ENCODE measurements at regions not wholly inside any gene's neighbourhood (a gene's known extent, or its start where the extent isn't known, plus 50 kb on each side); places are given as distances from the start of the nearest gene placed in this dataset.
"Not testable (repeated sequence)": the region's sequence is repeated elsewhere in the genome, so short reads cannot be mapped to it uniquely, and the experiment has no call there.

GRCh38 chrX:155757046-155757759 lies 123.9 kb upstream of the VAMP7 start:
- Histone ChIP-seq H3K9ac (ENCODE audit: low read depth, low read length) (no peak overlapping the region), H3K36me3 (ENCODE audit: insufficient read depth, low read length) (no peaks in the 10 kb centered on the region), H3K9me3 (replicated peaks; ENCODE audit: low read length) (no peaks in the 10 kb centered on the region), H3K4me2 (ENCODE audit: low read length) (no peak overlapping the region), H3K4me1 (ENCODE audit: control insufficient read depth, insufficient read depth, low read length) (no peaks in the 10 kb centered on the region), H3K27me3 (ENCODE audit: control insufficient read depth, insufficient read depth, low read length) (no peaks in the 10 kb centered on the region), H3K4me3 (ENCODE audit: low read length) (no peak overlapping the region)

- Histone ChIP-seq H3K9ac (ENCODE audit: low read depth, low read length) (no peak overlapping the region), H3K4me2 (ENCODE audit: low read length) (no peak overlapping the region), H3K36me3 (ENCODE audit: insufficient read depth, low read length) (no peaks in the 10 kb centered on the region), H3K27me3 (ENCODE audit: control insufficient read depth, insufficient read depth, low read length) (no peaks in the 10 kb centered on the region), H3K4me3 (ENCODE audit: low read length) (no peak overlapping the region), H3K4me1 (ENCODE audit: control insufficient read depth, insufficient read depth, low read length) (no peaks in the 10 kb centered on the region), H3K9me3 (replicated peaks; ENCODE audit: low read length) (no peaks in the 10 kb centered on the region)
These were observed 125.3 kb upstream of the VAMP7 start for GRCh38 chrX:155755706-155756337.

- Histone ChIP-seq H3K9me3 (replicated peaks; ENCODE audit: low read length) (no peaks in the 10 kb centered on the region), H3K36me3 (ENCODE audit: insufficient read depth, low read length) (no peaks in the 10 kb centered on the region), H3K27me3 (ENCODE audit: control insufficient read depth, insufficient read depth, low read length) (no peaks in the 10 kb centered on the region), H3K4me3 (ENCODE audit: low read length) (no peak overlapping the region), H3K9ac (ENCODE audit: low read depth, low read length) (no peak overlapping the region), H3K4me1 (ENCODE audit: control insufficient read depth, insufficient read depth, low read length) (no peaks in the 10 kb centered on the region), H3K4me2 (ENCODE audit: low read length) (no peak overlapping the region)
These were observed 130.0 kb upstream of the VAMP7 start for GRCh38 chrX:155751131-155751530.

GRCh38 chrX:155747520-155747919 lies 133.6 kb upstream of the VAMP7 start:
- Histone ChIP-seq H3K36me3 (ENCODE audit: insufficient read depth, low read length) (no peaks in the 10 kb centered on the region), H3K9me3 (replicated peaks; ENCODE audit: low read length) (no peaks in the 10 kb centered on the region), H3K4me1 (ENCODE audit: control insufficient read depth, insufficient read depth, low read length) (no peaks in the 10 kb centered on the region), H3K27me3 (ENCODE audit: control insufficient read depth, insufficient read depth, low read length) (no peaks in the 10 kb centered on the region), H3K4me3 (ENCODE audit: low read length) (no peak overlapping the region), H3K9ac (ENCODE audit: low read depth, low read length) (no peak overlapping the region), H3K4me2 (ENCODE audit: low read length) (no peak overlapping the region)

- Histone ChIP-seq H3K4me1 (ENCODE audit: control insufficient read depth, insufficient read depth, low read length) (no peaks in the 10 kb centered on the region), H3K27me3 (ENCODE audit: control insufficient read depth, insufficient read depth, low read length) (no peaks in the 10 kb centered on the region), H3K4me3 (ENCODE audit: low read length) (no peak overlapping the region), H3K4me2 (ENCODE audit: low read length) (no peak overlapping the region), H3K9me3 (replicated peaks; ENCODE audit: low read length) (no peaks in the 10 kb centered on the region), H3K9ac (ENCODE audit: low read depth, low read length) (no peak overlapping the region), H3K36me3 (ENCODE audit: insufficient read depth, low read length) (no peaks in the 10 kb centered on the region)
These were observed 133.0 kb upstream of the TMLHE start for GRCh38 chrX:155745792-155746191.

GRCh38 chrX:155744534-155744933 lies 131.8 kb upstream of the TMLHE start:
- Histone ChIP-seq H3K36me3 (ENCODE audit: insufficient read depth, low read length) (no peaks in the 10 kb centered on the region), H3K27me3 (ENCODE audit: control insufficient read depth, insufficient read depth, low read length) (no peaks in the 10 kb centered on the region), H3K4me3 (ENCODE audit: low read length) (no peak overlapping the region), H3K4me2 (ENCODE audit: low read length) (no peak overlapping the region), H3K9me3 (replicated peaks; ENCODE audit: low read length) (no peaks in the 10 kb centered on the region), H3K9ac (ENCODE audit: low read depth, low read length) (no peak overlapping the region), H3K4me1 (ENCODE audit: control insufficient read depth, insufficient read depth, low read length) (no peaks in the 10 kb centered on the region)

- H3K4me2 ChIP-seq (ENCODE audit: low read length); H3K4me3 ChIP-seq (ENCODE audit: low read length); H3K9me3 ChIP-seq (replicated peaks; ENCODE audit: low read length); H3K27me3 ChIP-seq (ENCODE audit: control insufficient read depth, insufficient read depth, low read length); H3K9ac ChIP-seq (ENCODE audit: low read depth, low read length); H3K36me3 ChIP-seq (ENCODE audit: insufficient read depth, low read length); H3K4me1 ChIP-seq (ENCODE audit: control insufficient read depth, insufficient read depth, low read length): not testable (repeated sequence)
These were observed 115.6 kb upstream of the TMLHE start for GRCh38 chrX:155728335-155728734.

- Histone ChIP-seq H3K36me3 (ENCODE audit: insufficient read depth, low read length) (no peaks in the 10 kb centered on the region), H3K27me3 (ENCODE audit: control insufficient read depth, insufficient read depth, low read length) (no peaks in the 10 kb centered on the region), H3K4me3 (ENCODE audit: low read length) (no peak overlapping the region), H3K9me3 (replicated peaks; ENCODE audit: low read length) (no peaks in the 10 kb centered on the region), H3K9ac (ENCODE audit: low read depth, low read length) (no peak overlapping the region), H3K4me1 (ENCODE audit: control insufficient read depth, insufficient read depth, low read length) (no peaks in the 10 kb centered on the region), H3K4me2 (ENCODE audit: low read length) (no peak overlapping the region)
These were observed 106.3 kb upstream of the TMLHE start for GRCh38 chrX:155718972-155719586.

- no peaks in the 10 kb centered on the region for H3K4me1 ChIP-seq (ENCODE audit: control insufficient read depth, insufficient read depth, low read length)
These were observed 102.4 kb upstream of the TMLHE start for GRCh38 chrX:155715141-155715540.

GRCh38 chrX:155695419-155695818 lies 82.7 kb upstream of the TMLHE start:
- H3K9me3 ChIP-seq (replicated peaks; ENCODE audit: low read length): no peaks in the 10 kb centered on the region
- no peaks in the 10 kb centered on the region for H3K27me3 ChIP-seq (ENCODE audit: control insufficient read depth, insufficient read depth, low read length)
- no peak overlapping the region for H3K4me2 ChIP-seq (ENCODE audit: low read length)
- no peak overlapping the region for H3K9ac ChIP-seq (ENCODE audit: low read depth, low read length)
- H3K4me1 ChIP-seq (ENCODE audit: control insufficient read depth, insufficient read depth, low read length): no peaks in the 10 kb centered on the region
- no peaks in the 10 kb centered on the region for H3K36me3 ChIP-seq (ENCODE audit: insufficient read depth, low read length)
- no peak overlapping the region for H3K4me3 ChIP-seq (ENCODE audit: low read length)

More at GRCh38 chrX:155715141-155715540, 102.4 kb upstream of the TMLHE start:
- H3K9ac ChIP-seq (ENCODE audit: low read depth, low read length): no peak overlapping the region
- no peaks in the 10 kb centered on the region for H3K9me3 ChIP-seq (replicated peaks; ENCODE audit: low read length)
- no peaks in the 10 kb centered on the region for H3K27me3 ChIP-seq (ENCODE audit: control insufficient read depth, insufficient read depth, low read length)
- no peak overlapping the region for H3K4me2 ChIP-seq (ENCODE audit: low read length)
- no peak overlapping the region for H3K4me3 ChIP-seq (ENCODE audit: low read length)
- no peaks in the 10 kb centered on the region for H3K36me3 ChIP-seq (ENCODE audit: insufficient read depth, low read length)

GRCh38 chrX:155694649-155695048 lies 81.9 kb upstream of the TMLHE start:
- Histone ChIP-seq H3K27me3 (ENCODE audit: control insufficient read depth, insufficient read depth, low read length) (no peaks in the 10 kb centered on the region), H3K4me2 (ENCODE audit: low read length) (no peak overlapping the region), H3K4me3 (ENCODE audit: low read length) (no peak overlapping the region)

GRCh38 chrX:155682834-155683233 lies 70.1 kb upstream of the TMLHE start:
- H3K4me1 ChIP-seq (ENCODE audit: control insufficient read depth, insufficient read depth, low read length): no peaks in the 10 kb centered on the region
- H3K36me3 ChIP-seq (ENCODE audit: insufficient read depth, low read length): no peaks in the 10 kb centered on the region
- no peak overlapping the region for H3K4me2 ChIP-seq (ENCODE audit: low read length)
- no peak overlapping the region for H3K4me3 ChIP-seq (ENCODE audit: low read length)
- no peaks in the 10 kb centered on the region for H3K27me3 ChIP-seq (ENCODE audit: control insufficient read depth, insufficient read depth, low read length)
- no peaks in the 10 kb centered on the region for H3K9me3 ChIP-seq (replicated peaks; ENCODE audit: low read length)
- H3K9ac ChIP-seq (ENCODE audit: low read depth, low read length): no peak overlapping the region

More at GRCh38 chrX:155694649-155695048, 81.9 kb upstream of the TMLHE start:
- H3K9me3 ChIP-seq (replicated peaks; ENCODE audit: low read length): no peaks in the 10 kb centered on the region
- no peaks in the 10 kb centered on the region for H3K36me3 ChIP-seq (ENCODE audit: insufficient read depth, low read length)
- no peaks in the 10 kb centered on the region for H3K4me1 ChIP-seq (ENCODE audit: control insufficient read depth, insufficient read depth, low read length)
- no peak overlapping the region for H3K9ac ChIP-seq (ENCODE audit: low read depth, low read length)

Data from skeletal muscle satellite cell (primary cell).